GM12878 (cell line): ENCODE measurements at regions not wholly inside any gene's neighbourhood (a gene's known extent, or its start where the extent isn't known, plus 50 kb on each side); places are given as distances from the start of the nearest gene placed in this dataset.

Experiments used
- ATAC-seq: fragments of 200-7000 bp; cut with Tn5 transposase; 3 replicates; pipeline ENCODE4 v1.9.1; 2020; ENCODE audit warnings: mild to moderate bottlenecking, moderate library complexity
- BruUV-seq: library from RNA; stranded (reverse); fragments of 400-500 nt; replicated peaks from 2 replicates; lab custom pipeline; 2021; lab: Mats Ljungman, UMichigan
- CTCF ChIA-PET: fragments of 300-600 bp; sonication (Branson Sonifier 250); formaldehyde crosslinking; extraction: SDS; loops from one replicate; lab custom pipeline; 2021; ENCODE audit warnings: inconsistent platforms; lab: Yijun Ruan, JAX
- POLR2A ChIA-PET: fragments of 350-600 bp; formaldehyde crosslinking; extraction: SDS; loops from one replicate; lab custom pipeline; 2021; ENCODE audit warnings: inconsistent platforms; lab: Charles Lee
- RAD21 ChIA-PET: fragments of 300-600 bp; sonication (Branson Sonifier 250); formaldehyde crosslinking; loops from one replicate; lab custom pipeline; 2023; ENCODE audit warnings: antibody characterized with exemption; ENCODE audit not compliant: unreplicated experiment; lab: Charles Lee
- SMC1A ChIA-PET: fragments of 300-600 bp; sonication (Branson Sonifier 250); formaldehyde crosslinking; loops from one replicate; lab custom pipeline; 2023; ENCODE audit not compliant: unreplicated experiment, uncharacterized antibody; lab: Charles Lee
- DNase-seq: peaks from one replicate; pipeline ENCODE4 v3.0.0-alpha.2; 2011; ENCODE audit warnings: low read depth, low spot score
- FAIRE-seq: peaks from 3 replicates; lab custom pipeline; 2011; peaks lifted over from hg19 to GRCh38; lab: Jason Lieb, UNC
- H2AFZ ChIP-seq: 2 replicates; pipeline ENCODE4 v1.6.0; 2011; ENCODE audit warnings: low read depth, low read length, control low read depth; ENCODE audit not compliant: control insufficient read depth
- H3K27ac ChIP-seq: 2 replicates; pipeline ENCODE4 v1.5.1; 2011; ENCODE audit warnings: control low read depth; ENCODE audit not compliant: control insufficient read depth, insufficient read depth
- H3K27me3 ChIP-seq, 2 experiments: replicated peaks in 1 of 2; 2 replicates each; pipeline versions ENCODE4 v1.6.0 to v1.6.1; 2011; ENCODE audit warnings: low read length in 1 of 2; ENCODE audit not compliant: control insufficient read depth in 2 of 2, insufficient read depth in 2 of 2
- H3K36me3 ChIP-seq, 2 experiments: 2 replicates each; pipeline ENCODE4 v1.5.1; 2011; ENCODE audit warnings: low read length in 1 of 2; ENCODE audit not compliant: control insufficient read depth in 2 of 2, insufficient read depth in 2 of 2
- H3K4me1 ChIP-seq: 2 replicates; pipeline ENCODE4 v1.6.1; 2011; ENCODE audit warnings: mild to moderate bottlenecking, low read length, moderate library complexity, mixed read lengths; ENCODE audit not compliant: control insufficient read depth, insufficient read depth
- H3K4me2 ChIP-seq: 2 replicates; pipeline ENCODE4 v1.6.0; 2011; ENCODE audit warnings: control low read depth; ENCODE audit not compliant: control insufficient read depth, insufficient read depth
- H3K4me3 ChIP-seq: fragments of 200-600 bp; sonication (generic); 2 replicates; pipeline ENCODE4 v1.5.1; 2016
- H3K79me2 ChIP-seq: 2 replicates; pipeline ENCODE4 v1.6.0; 2011; ENCODE audit warnings: low read length; ENCODE audit not compliant: control insufficient read depth, insufficient read depth
- H3K9ac ChIP-seq: 2 replicates; pipeline ENCODE4 v1.8.0; 2011; ENCODE audit warnings: low read length, control low read depth, mixed read lengths; ENCODE audit not compliant: control insufficient read depth, insufficient read depth
- H3K9me3 ChIP-seq: replicated peaks from 3 replicates; pipeline ENCODE4 v1.5.1; 2011; ENCODE audit warnings: mild to moderate bottlenecking, low read length; ENCODE audit not compliant: control insufficient read depth, insufficient read depth
- H4K20me1 ChIP-seq: 2 replicates; pipeline ENCODE4 v1.6.0; 2011; ENCODE audit not compliant: control insufficient read depth, insufficient read depth
- CBX5 ChIP-seq: sonication (generic); IDR thresholded peaks from 2 replicates; pipeline ENCODE4 v1.6.1; 2016; ENCODE audit warnings: low read depth, moderate library complexity, mild to moderate bottlenecking, inconsistent platforms
- CHD4 ChIP-seq: fragments of 200-600 bp; sonication (generic); IDR thresholded peaks from 2 replicates; pipeline ENCODE4 v1.6.1; 2016; ENCODE audit warnings: mild to moderate bottlenecking
- CREB1 ChIP-seq: IDR thresholded peaks from 2 replicates; pipeline ENCODE4 v1.6.1; 2012; ENCODE audit warnings: low read depth, mild to moderate bottlenecking, inconsistent platforms
- HDAC2 ChIP-seq: fragments of 200-600 bp; sonication (generic); IDR thresholded peaks from 2 replicates; pipeline ENCODE4 v1.6.1; 2017
- KDM1A ChIP-seq: fragments of 200-600 bp; sonication (generic); IDR thresholded peaks from 2 replicates; pipeline ENCODE4 v1.6.1; 2016; ENCODE audit warnings: borderline replicate concordance
- MEF2B ChIP-seq: fragments of 450-650 bp; IDR thresholded peaks from 2 replicates; pipeline ENCODE4 v1.6.1; 2018; ENCODE audit warnings: mild to moderate bottlenecking, moderate library complexity; ENCODE audit not compliant: partially characterized antibody, poor library complexity, severe bottlenecking
- MTA3 ChIP-seq: IDR thresholded peaks from 2 replicates; pipeline ENCODE4 v1.6.1; 2012; ENCODE audit warnings: low read length, inconsistent platforms, borderline replicate concordance
- NR2F1 ChIP-seq: fragments of 450-650 bp; conservative IDR thresholded peaks from 2 replicates; pipeline ENCODE4 v1.6.1; 2017; ENCODE audit warnings: mild to moderate bottlenecking
- RAD51 ChIP-seq: fragments of 450-650 bp; IDR thresholded peaks from 2 replicates; pipeline ENCODE4 v1.6.1; 2016; ENCODE audit warnings: moderate library complexity, mild to moderate bottlenecking, inconsistent platforms
- SIN3A ChIP-seq: IDR thresholded peaks from 2 replicates; pipeline ENCODE4 v1.6.1; 2012; ENCODE audit warnings: low read depth, low read length, improper control_type of control experiment
- TCF12 ChIP-seq: IDR thresholded peaks from 2 replicates; pipeline ENCODE4 v1.6.1; 2011; ENCODE audit warnings: low read depth, mild to moderate bottlenecking, low read length
- ZNF384 ChIP-seq: IDR thresholded peaks from 2 replicates; pipeline ENCODE4 v1.6.1; 2012; ENCODE audit warnings: low read depth, mild to moderate bottlenecking, low read length, improper control_type of control experiment, borderline replicate concordance
- WGBS: methylation state at CpG from one replicate; pipeline ENCODE4 v1.1.6; 2016; ENCODE audit warnings: low lambda C conversion rate; ENCODE audit not compliant: insufficient replicate concordance, insufficient coverage; ENCODE audit errors: missing lambda C conversion rate; 5-methylcytosine and 5-hydroxymethylcytosine counted together
- in situ Hi-C: fragments of 300-500 bp; cut with MboI; formaldehyde crosslinking; loops from 9 replicates; pipeline ENCODE4 v1.14.3; 2018; ENCODE audit warnings: mixed read lengths
- intact Hi-C: fragments of 100-400 bp; cut with micrococcal nuclease; formaldehyde crosslinking; loops from one replicate; pipeline ENCODE4 v1.14.2; 2022; ENCODE audit not compliant: unreplicated experiment
- TF ChIP-seq, protein P1 (sequence below): IDR thresholded peaks from 2 replicates; pipeline ENCODE4 v1.6.1; 2012; ENCODE audit warnings: mild to moderate bottlenecking, low read depth, low read length
- TF ChIP-seq, protein P2 (sequence below): fragments of 450-650 bp; formaldehyde crosslinking; IDR thresholded peaks from 2 replicates; pipeline ENCODE4 v1.4.0; 2020; ENCODE audit warnings: mild to moderate bottlenecking, moderate library complexity
- TF ChIP-seq, protein P3 (sequence below): fragments of 150-350 bp; IDR thresholded peaks from 2 replicates; pipeline ENCODE4 v1.6.1; 2014; ENCODE audit warnings: mild to moderate bottlenecking, low read depth, low read length

DNA sequence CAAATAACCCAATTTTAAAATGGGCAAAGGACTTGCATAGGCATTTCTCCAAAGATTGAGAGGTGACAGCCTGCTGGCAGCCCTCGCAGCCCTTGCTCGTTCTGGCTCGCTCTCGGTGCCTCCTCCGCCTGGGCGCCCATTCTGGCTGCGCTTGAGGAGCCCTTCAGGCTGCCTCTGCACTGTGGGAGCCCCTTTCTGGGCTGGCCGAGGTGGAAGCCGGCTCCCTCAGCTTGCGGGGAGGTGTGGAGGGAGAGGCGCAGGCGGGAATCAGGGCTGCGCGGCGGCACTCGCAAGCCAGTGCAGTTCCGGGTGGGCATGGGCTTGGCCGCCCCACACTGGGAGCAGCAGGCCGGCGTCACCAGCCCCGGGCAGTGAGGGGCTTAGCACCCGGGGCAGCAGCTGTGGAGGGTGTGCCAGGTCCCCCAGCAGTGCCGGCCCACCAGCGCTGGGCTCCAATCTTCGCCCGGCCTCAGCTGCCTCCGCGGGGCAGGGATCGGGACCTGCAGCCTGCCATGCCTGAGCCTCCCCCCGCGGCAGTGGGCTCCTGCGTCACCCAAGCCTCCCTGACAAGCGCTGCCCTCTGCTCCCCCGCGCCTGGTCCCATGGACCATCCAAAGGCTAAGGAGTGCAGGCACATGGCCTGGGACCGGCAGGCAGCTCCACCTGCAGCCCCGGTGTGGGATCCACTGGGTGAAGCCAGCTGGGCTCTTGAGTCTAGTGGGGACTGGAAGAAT is 54.0 kb upstream of the GALNT17 start:
- no TSS peak for BruUV-seq
- in situ Hi-C loops = no loop called here
- TF ChIP-seq, protein P1, sequence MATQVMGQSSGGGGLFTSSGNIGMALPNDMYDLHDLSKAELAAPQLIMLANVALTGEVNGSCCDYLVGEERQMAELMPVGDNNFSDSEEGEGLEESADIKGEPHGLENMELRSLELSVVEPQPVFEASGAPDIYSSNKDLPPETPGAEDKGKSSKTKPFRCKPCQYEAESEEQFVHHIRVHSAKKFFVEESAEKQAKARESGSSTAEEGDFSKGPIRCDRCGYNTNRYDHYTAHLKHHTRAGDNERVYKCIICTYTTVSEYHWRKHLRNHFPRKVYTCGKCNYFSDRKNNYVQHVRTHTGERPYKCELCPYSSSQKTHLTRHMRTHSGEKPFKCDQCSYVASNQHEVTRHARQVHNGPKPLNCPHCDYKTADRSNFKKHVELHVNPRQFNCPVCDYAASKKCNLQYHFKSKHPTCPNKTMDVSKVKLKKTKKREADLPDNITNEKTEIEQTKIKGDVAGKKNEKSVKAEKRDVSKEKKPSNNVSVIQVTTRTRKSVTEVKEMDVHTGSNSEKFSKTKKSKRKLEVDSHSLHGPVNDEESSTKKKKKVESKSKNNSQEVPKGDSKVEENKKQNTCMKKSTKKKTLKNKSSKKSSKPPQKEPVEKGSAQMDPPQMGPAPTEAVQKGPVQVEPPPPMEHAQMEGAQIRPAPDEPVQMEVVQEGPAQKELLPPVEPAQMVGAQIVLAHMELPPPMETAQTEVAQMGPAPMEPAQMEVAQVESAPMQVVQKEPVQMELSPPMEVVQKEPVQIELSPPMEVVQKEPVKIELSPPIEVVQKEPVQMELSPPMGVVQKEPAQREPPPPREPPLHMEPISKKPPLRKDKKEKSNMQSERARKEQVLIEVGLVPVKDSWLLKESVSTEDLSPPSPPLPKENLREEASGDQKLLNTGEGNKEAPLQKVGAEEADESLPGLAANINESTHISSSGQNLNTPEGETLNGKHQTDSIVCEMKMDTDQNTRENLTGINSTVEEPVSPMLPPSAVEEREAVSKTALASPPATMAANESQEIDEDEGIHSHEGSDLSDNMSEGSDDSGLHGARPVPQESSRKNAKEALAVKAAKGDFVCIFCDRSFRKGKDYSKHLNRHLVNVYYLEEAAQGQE = no peak
- TF ChIP-seq CREB1 = no peak
- TF ChIP-seq, protein P2, sequence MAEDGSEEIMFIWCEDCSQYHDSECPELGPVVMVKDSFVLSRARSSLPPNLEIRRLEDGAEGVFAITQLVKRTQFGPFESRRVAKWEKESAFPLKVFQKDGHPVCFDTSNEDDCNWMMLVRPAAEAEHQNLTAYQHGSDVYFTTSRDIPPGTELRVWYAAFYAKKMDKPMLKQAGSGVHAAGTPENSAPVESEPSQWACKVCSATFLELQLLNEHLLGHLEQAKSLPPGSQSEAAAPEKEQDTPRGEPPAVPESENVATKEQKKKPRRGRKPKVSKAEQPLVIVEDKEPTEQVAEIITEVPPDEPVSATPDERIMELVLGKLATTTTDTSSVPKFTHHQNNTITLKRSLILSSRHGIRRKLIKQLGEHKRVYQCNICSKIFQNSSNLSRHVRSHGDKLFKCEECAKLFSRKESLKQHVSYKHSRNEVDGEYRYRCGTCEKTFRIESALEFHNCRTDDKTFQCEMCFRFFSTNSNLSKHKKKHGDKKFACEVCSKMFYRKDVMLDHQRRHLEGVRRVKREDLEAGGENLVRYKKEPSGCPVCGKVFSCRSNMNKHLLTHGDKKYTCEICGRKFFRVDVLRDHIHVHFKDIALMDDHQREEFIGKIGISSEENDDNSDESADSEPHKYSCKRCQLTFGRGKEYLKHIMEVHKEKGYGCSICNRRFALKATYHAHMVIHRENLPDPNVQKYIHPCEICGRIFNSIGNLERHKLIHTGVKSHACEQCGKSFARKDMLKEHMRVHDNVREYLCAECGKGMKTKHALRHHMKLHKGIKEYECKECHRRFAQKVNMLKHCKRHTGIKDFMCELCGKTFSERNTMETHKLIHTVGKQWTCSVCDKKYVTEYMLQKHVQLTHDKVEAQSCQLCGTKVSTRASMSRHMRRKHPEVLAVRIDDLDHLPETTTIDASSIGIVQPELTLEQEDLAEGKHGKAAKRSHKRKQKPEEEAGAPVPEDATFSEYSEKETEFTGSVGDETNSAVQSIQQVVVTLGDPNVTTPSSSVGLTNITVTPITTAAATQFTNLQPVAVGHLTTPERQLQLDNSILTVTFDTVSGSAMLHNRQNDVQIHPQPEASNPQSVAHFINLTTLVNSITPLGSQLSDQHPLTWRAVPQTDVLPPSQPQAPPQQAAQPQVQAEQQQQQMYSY = no peak
- no peak for TF ChIP-seq MTA3
- TF ChIP-seq, protein P3, sequence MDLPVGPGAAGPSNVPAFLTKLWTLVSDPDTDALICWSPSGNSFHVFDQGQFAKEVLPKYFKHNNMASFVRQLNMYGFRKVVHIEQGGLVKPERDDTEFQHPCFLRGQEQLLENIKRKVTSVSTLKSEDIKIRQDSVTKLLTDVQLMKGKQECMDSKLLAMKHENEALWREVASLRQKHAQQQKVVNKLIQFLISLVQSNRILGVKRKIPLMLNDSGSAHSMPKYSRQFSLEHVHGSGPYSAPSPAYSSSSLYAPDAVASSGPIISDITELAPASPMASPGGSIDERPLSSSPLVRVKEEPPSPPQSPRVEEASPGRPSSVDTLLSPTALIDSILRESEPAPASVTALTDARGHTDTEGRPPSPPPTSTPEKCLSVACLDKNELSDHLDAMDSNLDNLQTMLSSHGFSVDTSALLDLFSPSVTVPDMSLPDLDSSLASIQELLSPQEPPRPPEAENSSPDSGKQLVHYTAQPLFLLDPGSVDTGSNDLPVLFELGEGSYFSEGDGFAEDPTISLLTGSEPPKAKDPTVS = no peak
- no peak for TF ChIP-seq MEF2B
- TF ChIP-seq SIN3A = no peak
- TF ChIP-seq TCF12 = no peak
- no peak for TF ChIP-seq RAD51
- TF ChIP-seq CBX5 = no peak
- TF ChIP-seq ZNF384 = no peak
- no peak for TF ChIP-seq HDAC2
- no peak for TF ChIP-seq NR2F1
- TF ChIP-seq KDM1A = no peak
- TF ChIP-seq CHD4 = no peak

More for the DNA sequence above, 54.0 kb upstream of the GALNT17 start:
- intact Hi-C loops = no loop called here
- Histone ChIP-seq H3K9me3 (no peaks in the 10 kb centered on the region; the same call in 2 of the 3 replicates), H4K20me1 (no peaks in the 10 kb centered on the region), H3K4me1 (no peaks in the 10 kb centered on the region), H3K27ac (no peak overlapping the region), H3K9ac (no peak overlapping the region), H3K27me3 (no peaks in the 10 kb centered on the region), H3K36me3 (no peaks in the 10 kb centered on the region), H3K4me3 (no peak overlapping the region), H2AFZ (no peak overlapping the region), H3K4me2 (no peak overlapping the region), H3K79me2 (no peaks in the 10 kb centered on the region)
- no peak for FAIRE-seq
- no peak for DNase-seq
- POLR2A ChIA-PET = no interaction called here
- no peak for ATAC-seq
- SMC1A ChIA-PET = no interaction called here
- RAD21 ChIA-PET = no interaction called here
- CTCF ChIA-PET = no interaction called here
- WGBS = 70% methylated on average over 35 of the region's 37 CpGs
